GM12891 (cell line): ENCODE measurements at regions not wholly inside any gene's neighbourhood (a gene's known extent, or its start where the extent isn't known, plus 50 kb on each side); places are given as distances from the start of the nearest gene placed in this dataset.

ENCODE experiments used
- PAX5 ChIP-seq: IDR thresholded peaks from 2 replicates; pipeline ENCODE4 v1.6.1; 2011; ENCODE audit warnings: low read length, moderate library complexity, mild to moderate bottlenecking; ENCODE audit not compliant: insufficient read depth, severe bottlenecking
- POLR2A ChIP-seq: IDR thresholded peaks from 2 replicates; pipeline ENCODE4 v1.6.1; 2011; ENCODE audit warnings: low read depth, low read length, control low read depth
- POLR2AphosphoS5 ChIP-seq: IDR thresholded peaks from 2 replicates; pipeline ENCODE4 v1.6.1; 2011; ENCODE audit warnings: low read depth, low read length, control low read depth
- POU2F2 ChIP-seq: IDR thresholded peaks from 2 replicates; pipeline ENCODE4 v1.6.1; 2011; ENCODE audit warnings: low read depth, mild to moderate bottlenecking, control low read depth, low read length, moderate library complexity
- SPI1 ChIP-seq: IDR thresholded peaks from 2 replicates; pipeline ENCODE4 v1.6.1; 2011; ENCODE audit warnings: low read depth, low read length, control low read depth
- TAF1 ChIP-seq: IDR thresholded peaks from 2 replicates; pipeline ENCODE4 v1.6.1; 2011; ENCODE audit warnings: low read depth, low read length, control low read depth

DNA sequence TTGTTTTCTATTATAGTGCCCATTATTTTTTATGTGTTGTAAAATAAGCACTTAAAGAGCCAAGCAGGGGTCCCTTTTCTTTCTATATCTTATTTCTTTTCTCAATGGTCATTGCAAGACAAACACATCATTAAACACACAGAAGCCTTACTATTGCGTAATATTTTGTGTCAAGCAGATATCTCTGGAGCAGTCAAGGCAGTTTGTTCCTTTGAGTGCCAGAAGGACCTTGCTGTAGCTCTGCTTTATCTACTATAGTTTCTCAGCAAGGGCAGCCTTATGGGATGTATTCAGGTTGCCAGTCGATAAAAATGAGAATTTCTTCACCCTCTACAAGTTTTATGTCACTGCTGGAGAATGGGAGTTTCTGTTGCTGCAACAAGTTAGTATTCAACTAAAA is 319.3 kb downstream of the TDRD3 start:
- TF ChIP-seq POLR2AphosphoS5 = no peak
- TF ChIP-seq POLR2A = no peak
- TF ChIP-seq TAF1 = no peak
- no peak for TF ChIP-seq PAX5
- TF ChIP-seq SPI1 = no peak
- no peak for TF ChIP-seq POU2F2
